ENCODE measurements at regions not wholly inside any gene's neighbourhood (a gene's known extent, or its start where the extent isn't known, plus 50 kb on each side); places are given as distances from the start of the nearest gene placed in this dataset.

DNA sequence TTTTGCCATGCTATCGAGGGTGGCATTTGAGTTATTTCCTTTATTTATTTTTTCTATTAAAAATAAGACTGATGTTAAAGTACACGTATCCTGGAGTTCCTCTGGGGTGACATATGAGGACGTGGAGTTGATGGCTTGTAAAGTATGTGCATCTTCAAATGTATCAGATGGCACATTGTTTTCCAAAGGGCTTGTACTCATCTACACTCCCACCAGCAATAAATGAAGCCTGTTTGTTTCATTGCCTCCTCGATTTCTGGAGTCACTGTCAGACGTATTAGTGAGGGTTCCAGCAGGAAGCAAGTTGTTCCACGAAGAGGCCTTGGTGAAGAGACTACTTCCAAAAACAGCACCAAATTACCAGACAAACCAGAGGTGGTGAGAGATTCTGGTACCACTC, 423.9 kb downstream of the NPHP4 start:
- DNase-seq (ENCODE audit: low spot score): no peak

DNA sequence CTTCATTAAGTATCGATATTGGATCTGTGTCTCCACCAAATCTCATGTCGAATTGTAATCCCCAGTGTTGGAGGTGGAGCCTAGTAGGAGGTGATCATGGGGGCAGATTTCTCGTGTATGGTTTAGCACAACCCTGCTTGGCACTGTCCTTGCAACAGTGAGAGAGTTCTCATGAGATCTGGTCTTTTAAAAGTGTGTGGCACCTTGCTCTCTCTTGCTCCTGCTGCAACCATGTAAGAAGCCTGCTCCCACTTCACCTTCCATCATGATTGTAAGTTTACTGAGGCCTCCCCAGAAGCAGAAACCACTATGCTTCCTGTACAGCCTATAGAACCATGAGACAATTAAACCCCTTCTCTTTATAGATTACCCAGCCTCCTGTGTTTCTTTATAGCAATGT, 424.4 kb downstream of the NPHP4 start:
- no peak for DNase-seq (ENCODE audit: low spot score)

DNA sequence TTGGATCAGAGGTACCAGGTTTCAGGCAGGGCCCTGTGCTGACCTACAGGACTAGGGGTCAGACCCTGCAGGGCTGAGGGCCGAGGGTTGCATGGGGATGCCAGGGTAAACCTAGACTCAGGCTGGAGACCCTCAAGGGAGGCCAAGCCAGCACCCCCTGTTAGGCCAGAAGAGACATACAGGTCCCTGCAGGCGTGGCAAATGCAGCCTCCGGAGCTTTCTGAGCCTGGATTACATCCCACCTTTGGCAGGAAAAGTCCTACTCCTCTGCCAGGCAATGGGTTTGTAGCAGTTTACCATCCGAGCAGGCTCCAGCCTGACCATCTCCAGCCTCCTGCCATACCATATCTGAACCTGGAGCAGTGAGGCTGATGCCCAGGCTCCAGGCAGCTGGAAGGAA, 425.3 kb downstream of the NPHP4 start:
- no peak for DNase-seq (ENCODE audit: low spot score)

DNA sequence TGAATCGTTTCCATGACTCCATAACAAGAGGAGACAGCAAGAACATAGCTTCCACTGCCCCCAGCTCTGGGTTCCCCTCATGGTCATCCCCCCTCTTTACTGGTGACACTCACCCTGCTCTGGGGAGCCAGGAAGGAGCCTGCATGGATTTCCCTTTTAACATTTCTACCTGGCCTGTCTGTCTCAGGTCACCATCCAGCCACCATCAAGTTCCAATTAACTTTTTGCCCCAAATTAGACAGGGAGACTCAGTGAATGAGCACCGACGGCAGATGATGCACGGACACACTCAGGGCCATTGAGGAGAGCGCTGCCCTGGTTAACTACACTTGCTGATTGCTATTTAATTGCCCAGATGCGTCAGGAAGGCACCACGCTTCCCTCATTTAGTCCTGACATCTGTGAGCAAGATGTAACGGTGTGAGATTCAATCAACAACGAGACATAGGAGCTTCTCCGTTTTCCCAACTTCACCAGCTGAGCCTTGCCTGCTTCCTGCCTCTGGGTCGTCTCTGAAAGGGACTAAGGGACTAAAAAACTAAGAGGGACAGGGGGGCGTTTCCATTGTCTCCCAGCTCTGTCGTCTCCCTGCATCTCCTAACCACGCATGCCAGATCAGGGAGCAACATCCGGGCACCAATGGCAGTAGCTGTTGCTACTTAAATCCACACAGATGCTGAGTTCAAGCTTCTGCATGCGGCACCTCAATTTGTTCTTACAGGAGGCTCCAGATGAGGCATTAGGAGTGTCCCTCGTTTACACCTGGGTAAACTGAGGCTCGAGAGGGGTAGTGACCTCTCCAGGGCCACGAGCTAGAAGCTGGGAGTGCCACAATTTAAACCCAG, 426.7 kb downstream of the NPHP4 start:
- no peak for DNase-seq (ENCODE audit: low spot score)

DNA sequence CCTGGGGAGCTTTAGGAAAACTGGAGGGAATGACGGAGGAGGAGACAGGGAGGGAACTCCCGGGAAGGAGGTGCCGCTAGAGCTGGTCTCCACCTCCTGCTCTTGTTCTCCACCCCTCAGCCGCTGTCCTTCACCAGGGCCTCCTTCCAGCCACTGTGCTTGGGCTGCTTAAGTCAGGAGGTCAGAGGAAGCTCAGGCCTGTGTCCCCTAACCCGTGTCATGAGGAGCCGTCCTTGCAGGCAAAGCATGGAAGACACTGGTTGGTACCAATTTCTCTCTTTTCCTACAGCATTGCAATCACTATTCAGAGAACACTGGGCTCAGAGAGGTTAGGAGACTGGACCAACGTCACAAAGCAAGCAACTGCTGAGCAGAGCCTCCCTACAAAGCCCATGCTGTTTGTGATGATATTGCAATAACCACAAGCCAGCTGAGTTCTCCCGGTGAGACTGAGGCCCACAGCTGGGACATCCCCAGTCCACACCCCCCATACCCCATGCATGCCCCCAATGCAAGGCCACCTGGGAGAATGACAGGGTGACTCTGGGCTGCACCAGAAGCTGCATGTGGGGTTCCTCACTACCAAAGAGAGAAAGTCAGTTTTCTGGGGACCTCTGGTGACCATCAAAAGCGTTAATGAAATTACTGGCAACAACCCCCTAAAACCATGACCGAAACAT, 427.5 kb downstream of the NPHP4 start:
- DNase-seq (ENCODE audit: low spot score): no peak

DNA sequence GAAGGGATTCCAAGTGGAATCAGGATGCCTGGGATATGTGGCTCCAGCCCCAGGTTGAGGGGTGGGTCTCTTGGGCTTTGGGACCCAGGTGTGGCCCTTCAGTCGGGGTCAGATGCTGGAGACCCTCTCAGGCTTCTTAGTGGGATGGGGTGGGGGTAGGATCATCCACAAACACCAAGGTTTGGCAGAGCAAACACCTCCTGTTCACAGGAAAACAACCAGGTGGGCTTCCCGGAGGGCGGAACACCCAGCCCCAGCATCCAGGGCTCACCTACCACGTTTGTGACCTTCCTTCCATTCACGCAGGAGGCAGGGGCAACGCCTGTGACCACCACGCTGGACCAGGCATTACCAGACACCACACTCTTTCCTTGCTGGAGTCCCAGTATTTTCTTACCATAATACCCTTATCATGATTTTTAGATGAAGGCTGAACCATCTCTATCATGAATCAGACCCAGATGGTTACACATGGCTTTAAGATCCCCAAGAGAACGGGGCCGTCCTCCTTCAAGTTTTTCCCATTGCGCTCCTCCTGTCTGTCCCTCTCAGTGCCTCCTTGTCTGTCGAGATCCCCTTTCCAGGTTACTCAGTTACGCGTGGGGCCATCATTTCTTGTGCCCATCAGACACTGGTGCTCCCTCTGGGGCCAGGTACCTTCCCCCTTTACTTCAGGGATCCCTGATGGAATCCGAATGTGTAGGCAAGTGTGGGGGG, 428.2 kb downstream of the NPHP4 start:
- no peak for DNase-seq (ENCODE audit: low spot score)

DNA sequence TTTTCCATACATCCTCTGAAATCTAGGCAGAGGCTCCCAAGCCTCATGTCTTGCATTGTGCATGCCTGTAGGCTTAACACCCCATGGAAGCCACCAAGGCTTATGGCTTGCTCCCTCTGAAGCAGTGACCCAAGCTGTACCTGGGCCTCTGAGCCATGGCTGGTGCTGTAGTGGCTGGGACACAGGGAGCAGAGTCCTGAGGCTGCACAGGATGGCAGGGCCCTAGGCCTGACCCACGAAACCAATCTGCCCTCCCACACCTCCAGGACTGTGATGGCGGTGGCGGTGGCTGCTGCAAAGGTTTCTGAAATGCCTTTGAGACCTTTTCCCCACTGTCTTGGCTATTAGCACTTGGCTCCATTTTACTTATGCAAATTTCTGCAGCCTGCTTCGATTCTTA, 429.5 kb downstream of the NPHP4 start:
- DNase-seq (ENCODE audit: low spot score): no peak

DNA sequence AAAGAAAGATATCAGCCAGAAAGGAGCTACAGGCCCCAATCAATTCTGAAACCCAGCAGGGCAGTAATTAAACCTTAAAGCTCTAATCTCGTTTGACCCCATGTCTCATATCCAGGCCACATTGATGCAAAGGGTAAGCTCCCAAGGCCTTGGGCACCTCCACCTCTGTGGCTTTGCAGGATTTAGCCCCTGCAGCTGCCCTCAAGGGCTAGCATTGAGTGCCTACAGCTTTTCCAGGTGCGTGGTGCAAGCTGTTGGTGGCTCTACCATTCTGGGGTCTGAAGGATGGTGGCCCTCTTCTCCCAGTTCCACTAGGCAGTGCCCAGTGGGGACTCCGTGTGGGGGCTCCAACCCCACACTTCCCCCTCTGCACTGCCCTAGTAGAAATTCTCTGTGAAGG, 429.9 kb downstream of the NPHP4 start:
- DNase-seq (ENCODE audit: low spot score): no peak

DNA sequence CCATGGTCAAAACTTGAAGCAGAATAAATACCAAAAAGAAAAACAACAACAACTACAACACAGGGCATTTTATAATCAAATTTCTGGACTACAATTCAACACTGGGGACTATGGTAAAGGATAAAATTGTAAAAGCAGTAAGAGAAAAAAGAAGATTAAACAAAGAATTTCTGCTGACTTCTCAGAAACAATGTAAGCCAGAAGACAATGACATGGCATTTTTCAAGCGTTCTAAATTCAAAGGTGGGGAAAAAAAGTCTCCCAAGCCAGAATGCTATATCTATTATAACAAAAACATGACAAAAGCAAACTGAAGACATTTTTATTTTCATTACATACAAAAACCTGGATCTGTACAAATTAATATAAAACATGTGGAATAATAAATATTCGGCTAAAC, 433.1 kb downstream of the NPHP4 start:
- DNase-seq (ENCODE audit: low spot score): no peak

DNA sequence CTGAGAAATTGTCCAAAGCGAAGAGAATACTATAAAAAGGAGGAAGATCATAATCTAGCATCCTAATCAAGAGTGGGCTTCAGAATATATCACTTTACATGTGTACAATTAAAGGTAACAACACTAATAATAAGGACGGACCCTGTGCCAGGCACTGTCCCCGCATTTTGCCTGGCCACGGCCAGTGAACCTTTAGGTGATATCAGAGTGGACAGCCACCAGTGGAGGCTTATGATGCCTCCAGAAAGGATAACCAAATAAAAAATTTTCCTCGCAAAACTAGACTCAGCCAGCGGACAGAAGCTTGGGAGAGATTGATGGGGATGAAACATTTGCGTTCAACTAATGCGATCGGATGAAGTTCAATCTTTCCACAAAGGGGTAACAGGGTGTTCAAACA, 436.4 kb downstream of the NPHP4 start:
- DNase-seq (ENCODE audit: low spot score): no peak

DNA sequence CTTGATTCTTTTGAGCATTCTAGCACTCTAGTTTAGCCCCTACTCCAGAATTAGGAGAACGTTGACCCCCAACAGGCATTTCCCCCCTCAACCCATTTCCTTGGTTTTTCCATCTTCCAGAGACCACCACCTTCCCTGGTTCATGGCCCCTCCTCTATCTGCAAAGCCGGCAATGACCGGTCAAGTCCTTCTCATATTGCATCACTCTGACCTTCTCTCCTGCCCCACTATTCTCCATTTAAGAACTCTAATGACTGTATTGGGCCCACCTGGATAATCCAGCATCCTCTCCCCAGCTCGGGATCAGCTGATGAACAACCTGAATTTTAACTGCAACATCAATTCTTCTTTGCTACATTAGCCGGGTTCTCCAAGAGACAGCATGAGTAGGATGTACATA, 437.4 kb downstream of the NPHP4 start:
- no peak for DNase-seq (ENCODE audit: low spot score)

DNA sequence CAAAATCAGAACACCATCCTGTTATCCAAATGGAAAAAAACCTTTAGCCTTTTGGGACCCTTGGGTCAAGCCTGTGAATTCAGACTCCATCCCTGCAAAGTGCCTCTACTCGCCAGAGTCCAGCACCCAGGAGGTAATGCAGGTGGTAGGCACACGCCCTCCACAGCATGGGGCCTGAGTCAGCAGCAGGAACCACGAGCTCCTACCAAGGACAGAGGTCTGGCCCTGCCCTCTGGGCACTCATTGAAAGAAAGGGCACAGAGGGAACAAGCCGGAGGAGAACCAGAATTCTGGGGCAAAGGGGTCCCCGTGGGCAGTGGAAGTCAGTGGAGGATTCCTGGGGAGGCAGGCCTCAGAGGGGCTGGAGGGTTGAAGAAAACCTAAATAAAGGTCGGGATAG, 438.1 kb downstream of the NPHP4 start:
- no peak for DNase-seq (ENCODE audit: low spot score)

DNA sequence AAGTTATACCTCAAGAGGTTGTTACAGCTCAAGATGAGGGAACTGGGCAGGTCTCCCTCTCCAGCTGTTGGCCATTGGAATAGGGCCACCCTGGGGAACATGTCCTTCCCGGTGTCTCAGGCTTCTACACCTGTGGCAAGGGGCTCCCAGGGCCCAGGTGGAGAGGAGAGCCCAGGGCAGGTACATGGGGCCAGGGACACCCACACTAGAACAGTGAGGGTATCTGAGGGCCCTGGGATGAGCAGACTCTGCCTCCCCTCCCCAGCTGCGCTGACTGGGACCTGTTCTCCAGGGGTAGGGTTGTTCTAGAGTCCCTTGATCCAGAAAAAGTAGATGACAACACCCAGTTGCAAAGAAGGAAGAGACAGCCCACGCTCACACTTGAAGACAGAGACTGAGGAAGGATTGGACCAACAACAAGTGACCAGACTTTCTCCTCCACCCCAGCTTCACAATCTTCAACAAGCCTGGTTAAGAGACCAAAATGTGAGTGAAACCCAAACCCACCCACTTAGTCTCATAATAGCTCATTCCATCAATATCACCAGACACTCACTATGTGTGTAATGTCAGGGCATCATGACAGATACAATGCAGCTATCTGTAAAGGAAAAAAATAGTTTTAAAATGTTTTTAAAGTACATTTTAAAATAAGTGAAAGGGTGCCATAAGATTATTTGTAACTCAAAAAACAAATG, 439.3 kb downstream of the NPHP4 start:
- DNase-seq (ENCODE audit: low spot score): no peak

DNA sequence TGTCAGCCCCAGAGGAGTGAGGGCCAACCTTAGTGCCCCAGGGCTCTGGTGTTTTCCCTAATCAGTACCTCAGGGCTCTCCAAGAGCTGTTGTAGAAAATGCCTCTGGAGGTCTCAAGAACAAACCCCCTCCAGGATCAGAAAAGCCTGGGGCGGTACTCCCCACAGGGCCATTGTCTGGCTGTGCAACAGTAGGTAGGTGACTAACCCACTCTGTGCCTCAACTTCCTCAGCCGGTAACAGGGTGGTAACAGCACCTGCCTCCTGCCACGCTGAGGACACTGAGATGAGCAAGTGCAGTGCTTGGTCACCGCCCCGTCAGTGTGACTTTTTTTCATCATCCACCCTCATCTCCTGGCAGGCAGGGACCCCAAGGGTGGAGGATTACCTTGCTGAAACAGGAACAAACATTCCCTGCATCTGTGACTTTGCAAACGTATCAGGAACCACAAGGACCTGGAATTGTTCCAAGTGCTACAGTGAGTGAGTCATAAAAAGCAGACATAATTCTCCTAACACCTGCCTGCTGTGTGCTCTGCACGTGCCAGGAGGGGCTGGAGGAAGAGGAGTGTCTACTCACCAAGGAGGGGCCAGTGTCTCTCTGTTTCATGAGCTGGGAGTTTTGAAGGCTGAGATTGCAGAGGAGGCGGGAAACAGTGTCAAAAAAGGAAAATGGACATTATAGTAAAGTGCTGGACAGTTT, 440.8 kb downstream of the NPHP4 start:
- no peak for DNase-seq (ENCODE audit: low spot score)

DNA sequence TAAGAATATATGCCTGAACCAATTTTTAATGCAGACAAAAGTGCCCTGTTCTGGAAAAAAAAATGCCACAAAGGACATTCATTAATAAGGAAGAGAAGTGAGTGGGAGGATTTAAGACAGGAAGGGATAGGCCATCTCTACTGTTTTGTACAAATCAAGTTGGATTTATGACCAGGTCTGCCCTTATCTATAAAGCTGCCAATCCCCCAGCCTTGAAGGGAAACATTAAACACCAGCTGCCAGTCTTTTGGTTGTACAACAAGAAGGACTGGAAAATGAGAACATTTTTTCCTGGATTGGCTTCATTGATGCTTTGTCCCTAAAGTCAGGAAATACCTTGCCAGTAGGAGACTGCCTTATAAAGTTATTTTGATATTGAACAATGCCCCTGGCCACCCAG, 444.0 kb downstream of the NPHP4 start:
- no peak for DNase-seq (ENCODE audit: low spot score)

DNA sequence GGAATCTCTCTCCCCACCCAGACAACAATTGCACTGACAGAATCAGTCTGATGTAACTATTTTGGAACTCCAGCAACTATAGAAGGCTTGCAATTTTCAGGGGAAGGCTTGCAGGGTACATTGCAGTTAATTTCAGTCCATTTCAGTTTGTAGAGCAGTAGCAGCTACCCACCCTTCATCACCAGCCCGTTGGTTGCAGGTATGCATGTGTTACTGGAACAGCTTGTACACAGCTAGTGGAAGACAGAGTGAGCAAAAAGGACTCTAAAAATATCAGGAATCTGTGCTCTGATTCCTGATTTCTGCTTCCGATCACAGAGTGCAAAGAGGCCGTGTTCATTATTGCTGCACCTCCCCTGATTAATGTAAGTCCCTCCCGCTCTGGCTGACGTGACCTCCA, 449.0 kb downstream of the NPHP4 start:
- no peak for DNase-seq (ENCODE audit: low spot score)

DNA sequence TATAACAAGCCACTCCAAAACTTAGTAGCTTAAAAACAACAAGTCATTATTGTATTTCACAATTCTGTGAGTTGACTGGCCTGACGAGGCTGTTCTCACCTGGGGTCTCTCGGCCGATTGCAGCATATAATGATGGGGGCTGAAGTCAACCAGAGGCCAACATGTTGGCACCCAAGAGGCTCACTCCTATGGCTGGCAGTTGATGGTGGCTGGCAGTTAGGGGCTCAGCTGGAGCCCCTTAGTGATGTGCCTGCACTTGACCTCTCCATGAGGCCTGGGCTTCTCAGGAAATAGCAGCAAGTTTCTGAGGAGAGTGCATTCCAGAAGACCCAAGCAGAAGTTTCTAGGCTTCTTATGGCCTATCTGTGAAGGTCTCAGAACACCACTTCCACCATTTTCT, 459.4 kb downstream of the NPHP4 start:
- DNase-seq (ENCODE audit: low spot score): no peak

DNA sequence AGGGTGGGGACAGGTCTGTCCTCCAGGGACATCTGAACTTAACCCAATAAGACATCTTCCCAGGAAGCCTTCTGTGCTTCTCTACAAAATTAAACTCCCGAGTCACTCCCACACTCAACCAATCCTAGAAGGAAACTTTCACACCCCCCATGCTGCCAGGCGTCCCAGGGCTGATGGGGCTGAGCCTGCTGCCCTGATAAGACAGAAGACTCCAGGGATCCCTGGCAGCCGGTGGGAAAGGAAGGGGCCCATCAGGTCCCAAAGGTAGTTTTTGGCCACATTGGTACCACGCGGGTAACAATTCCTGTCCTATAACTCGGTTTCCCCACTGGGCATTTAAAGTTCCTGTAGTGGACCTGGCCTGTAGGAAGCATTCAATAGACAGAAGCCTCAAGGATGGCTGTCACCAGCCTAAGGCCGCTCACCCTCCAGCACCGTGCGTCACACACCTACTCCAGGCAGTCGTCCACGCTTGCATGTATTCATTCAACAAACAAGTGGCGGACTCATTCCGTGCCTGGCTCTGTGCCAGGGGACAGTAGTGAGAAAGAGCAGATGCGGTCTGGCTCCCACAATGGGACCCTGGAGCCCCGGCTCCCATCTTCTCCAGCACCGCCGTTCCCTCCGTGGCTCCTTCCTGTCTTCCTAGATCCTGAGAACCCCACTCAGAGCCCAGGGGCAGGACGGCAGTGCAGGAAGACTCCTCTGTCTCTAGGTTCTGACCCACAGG, 465.2 kb downstream of the NPHP4 start:
- DNase-seq (ENCODE audit: low spot score): no peak

DNA sequence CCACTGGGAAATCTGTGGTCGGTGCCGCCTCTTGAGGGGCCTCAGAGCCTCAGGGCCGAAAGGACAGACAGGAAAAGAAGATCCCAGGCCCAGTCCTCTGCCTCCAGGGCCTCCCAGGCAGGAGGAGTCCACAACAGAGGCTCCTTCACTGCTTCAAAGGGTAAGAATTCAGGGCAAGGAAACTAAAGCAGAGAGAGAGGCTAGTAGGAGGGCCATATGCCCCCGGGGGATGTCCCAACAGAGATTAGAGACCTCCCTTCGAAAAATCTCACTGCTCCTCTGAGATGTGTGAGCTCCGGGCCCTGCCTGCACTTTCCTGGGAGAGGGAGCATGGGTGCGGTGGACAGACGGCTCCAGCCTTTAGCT, 465.9 kb downstream of the NPHP4 start:
- no peak for DNase-seq (ENCODE audit: low spot score)

DNA sequence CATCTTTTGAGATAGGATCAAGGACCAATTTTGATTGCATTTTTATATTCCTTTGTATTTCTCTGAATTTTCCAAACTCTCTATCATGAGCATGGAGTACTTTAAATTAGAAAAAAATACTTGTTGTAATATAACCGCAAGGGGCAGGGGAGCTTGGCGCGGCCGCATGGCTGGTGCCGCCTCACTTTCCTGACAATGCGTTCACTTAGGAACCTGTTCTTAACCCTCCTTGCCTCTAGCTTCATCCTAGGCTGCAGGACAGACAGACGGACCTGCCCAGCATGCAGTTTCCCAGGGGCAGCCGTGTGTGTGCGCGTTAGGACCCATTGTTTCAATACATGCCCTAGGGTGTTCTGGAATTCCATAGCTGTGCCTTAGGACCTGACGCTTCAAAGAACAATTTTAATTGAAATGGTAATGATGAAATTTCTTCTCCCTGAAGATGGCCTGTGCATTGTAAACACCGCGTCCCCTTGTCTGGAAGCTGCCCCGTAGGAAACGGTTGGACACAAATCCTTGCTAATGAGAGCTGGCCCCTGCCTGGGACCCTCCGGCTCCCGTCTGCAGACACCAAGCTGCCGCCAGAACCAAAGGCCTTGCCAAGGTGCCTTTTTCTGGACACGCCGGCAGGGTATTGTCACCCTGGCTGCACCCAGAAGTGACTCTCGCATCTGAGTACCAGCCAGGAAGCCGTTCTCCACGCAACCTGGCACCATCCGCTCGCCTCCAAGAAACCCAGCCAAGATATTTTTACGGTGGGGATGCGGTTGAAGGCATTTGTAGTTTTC, 466.4 kb downstream of the NPHP4 start:
- no peak for DNase-seq (ENCODE audit: low spot score)

Measured in left forelimb (tissue), 1 donor.